Ramos (cell line): ENCODE measurements at regions not wholly inside any gene's neighbourhood (a gene's known extent, or its start where the extent isn't known, plus 50 kb on each side); places are given as distances from the start of the nearest gene placed in this dataset.

Source experiments
- in situ Hi-C: fragments of 300-500 bp; cut with MboI; formaldehyde crosslinking; loops from one replicate; pipeline ENCODE4 v1.14.3; 2022; ENCODE audit warnings: low sequenced_read_pairs; ENCODE audit not compliant: unreplicated experiment

DNA sequence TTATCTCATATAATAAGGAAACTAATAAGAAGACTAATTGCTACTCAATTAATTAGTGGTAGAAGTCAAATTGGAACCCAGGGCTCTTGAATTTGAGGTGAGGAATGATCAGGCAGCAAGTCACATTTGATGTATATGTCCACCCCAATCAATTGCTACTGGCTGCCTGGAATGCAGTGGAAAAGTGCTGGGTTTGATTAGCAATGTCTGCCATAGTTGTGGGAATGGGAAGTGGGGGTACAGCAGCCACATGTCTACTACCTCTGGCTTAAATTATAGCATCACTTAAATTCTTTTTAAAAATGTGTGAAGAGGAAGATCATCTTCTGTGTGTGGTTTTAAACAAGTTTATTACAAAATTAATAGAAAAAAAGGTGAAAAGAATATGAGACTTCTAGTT lies 50.8 kb upstream of the NAV2 start:
- in situ Hi-C loops = no loop called here

DNA sequence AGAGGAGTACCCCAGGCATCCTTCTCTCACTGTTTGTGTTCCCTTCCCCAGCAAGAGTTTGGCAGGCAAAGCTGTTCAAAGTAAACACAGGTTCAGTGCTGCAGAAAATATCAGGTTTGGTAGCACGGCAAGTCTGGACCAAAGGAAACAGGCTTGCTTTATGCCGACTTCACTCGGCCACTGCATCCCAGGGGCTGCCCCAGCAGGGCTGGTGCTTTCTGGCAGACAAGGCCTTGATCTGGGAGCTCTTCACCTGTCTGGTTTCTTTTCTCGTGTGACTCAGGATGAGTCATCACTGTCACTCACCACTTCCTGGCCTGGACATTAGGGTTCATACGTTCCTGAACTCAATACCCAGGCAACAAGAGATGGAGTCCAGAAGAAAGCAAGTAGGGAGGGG lies 52.6 kb upstream of the NAV2 start:
- in situ Hi-C loops = no loop called here

GRCh38 chr11:19659529-19659928 lies 53.1 kb upstream of the NAV2 start:
- in situ Hi-C loops = no loop called here

DNA sequence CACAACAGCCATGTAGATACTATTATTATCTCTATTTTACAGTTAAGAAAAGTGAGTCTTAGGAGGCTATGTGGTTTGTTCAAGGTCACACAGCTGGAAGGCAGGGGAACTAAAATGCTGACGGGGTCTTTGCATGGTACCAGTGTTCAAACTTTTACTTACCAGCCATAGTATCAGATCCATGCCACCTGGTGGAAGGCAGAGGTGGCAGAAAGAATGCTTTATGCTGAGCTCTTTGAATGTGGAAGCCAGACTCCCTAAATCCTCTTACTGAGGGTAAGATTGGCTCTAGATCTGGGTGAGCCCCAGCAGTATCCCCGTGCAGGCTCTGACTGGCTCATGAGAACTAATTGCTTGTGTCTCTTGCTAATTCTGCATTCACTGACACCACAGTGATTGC lies 54.3 kb upstream of the NAV2 start:
- in situ Hi-C loops = no loop called here

DNA sequence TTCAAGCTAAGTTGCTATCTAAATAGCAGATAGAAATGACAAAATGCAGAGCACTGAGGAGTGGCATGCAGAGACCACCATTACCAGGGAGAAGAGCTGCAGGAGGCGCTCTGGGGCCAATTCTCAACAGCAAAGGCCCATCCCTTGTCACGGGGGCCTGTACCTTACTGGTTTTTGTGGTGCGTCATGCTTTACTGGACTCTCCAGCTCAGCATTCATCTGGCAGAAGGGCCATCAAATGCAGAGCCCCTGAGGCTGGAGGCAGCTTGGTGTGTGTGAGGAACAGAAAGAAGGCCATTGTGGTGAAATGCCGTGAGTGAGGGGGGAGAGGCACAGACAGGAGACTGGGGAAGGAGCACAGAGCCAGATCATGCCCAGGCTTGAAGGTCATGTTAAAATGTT lies 56.5 kb upstream of the NAV2 start:
- in situ Hi-C loops = no loop called here

GRCh38 chr11:19652623-19653375 lies 59.8 kb upstream of the NAV2 start:
- in situ Hi-C loops = no loop called here

- in situ Hi-C loops = no loop called here
Observed at GRCh38 chr11:19651653-19652052, 61.0 kb upstream of the NAV2 start.

DNA sequence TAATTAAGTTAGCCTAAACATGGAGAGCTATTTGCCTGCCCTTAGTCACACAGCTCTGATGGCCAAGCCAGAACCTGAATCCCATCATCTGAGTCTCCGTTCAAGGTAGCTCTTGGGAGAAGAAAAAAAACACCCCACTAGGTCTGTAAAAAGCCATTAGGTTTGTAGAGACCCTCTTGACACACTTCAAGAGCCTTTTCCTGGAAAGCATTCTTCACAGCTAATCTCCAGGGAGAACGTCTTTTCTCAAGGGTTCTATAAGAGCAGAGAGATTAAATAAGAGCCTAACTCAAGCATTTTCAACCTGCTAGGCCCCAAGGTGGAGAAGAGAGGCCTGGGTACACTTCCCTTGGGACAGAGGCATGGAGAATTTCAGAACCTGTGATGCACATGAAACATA lies 61.6 kb upstream of the NAV2 start:
- in situ Hi-C loops = no loop called here

- in situ Hi-C loops = no loop called here
Observed at GRCh38 chr11:19650467-19650866, 62.2 kb upstream of the NAV2 start.

- in situ Hi-C loops = no loop called here
Observed at GRCh38 chr11:19649751-19650150, 62.9 kb upstream of the NAV2 start.

GRCh38 chr11:19648321-19648720 lies 64.3 kb upstream of the NAV2 start:
- in situ Hi-C loops = no loop called here

- in situ Hi-C loops = no loop called here
Observed at GRCh38 chr11:19647816-19648215, 64.8 kb upstream of the NAV2 start.

- in situ Hi-C loops = no loop called here
Observed at GRCh38 chr11:19646921-19647320, 65.7 kb upstream of the NAV2 start.

- in situ Hi-C loops = no loop called here
Observed at GRCh38 chr11:19646308-19646707, 66.3 kb upstream of the NAV2 start.

GRCh38 chr11:19644316-19644715 lies 68.3 kb upstream of the NAV2 start:
- in situ Hi-C loops = no loop called here

DNA sequence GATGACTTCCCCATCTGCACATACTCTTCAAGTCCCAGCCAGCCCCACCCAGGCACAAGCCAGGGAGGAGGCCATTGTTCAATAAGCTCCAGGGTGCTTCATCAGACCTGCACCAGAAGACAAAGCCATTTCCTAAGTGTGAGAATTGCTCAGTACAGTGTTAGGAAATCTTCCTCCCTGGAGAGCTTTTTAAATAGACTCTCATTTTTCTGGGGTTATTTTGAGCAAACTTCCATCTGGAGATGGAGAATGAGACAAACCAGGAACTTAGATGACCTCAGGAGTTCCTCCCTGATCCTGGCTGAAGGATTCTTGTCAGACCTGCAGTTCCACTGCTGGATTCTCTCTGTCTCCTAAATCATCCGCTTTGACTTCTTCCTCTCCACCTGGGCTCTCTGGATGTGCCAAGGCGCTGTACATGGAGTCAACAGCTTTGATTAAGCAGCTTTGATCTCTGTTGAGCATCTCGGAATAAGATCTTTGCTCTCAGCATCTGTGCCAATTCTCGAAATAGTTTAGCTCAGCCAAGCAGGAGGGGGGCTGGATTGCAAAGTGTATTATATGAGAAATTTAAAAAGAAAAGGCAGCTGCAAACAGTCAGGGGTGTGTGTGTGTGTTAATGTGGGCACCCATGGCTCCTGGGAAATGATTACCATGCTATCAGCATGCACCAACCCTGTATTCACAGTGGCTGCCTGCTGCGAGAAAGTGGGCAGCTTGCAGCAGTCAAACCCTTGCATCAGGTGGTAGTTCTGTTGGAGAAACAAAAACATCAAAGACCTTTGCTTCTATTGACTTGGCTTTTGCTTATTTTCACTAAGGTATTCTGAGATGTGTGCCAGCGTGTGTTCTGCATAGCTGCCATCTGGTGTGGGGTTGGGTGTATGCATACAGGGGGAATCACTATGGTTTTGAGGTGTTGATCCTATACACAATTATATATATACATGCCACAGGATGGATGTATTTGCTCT lies 70.2 kb upstream of the NAV2 start:
- in situ Hi-C loops = no loop called here

DNA sequence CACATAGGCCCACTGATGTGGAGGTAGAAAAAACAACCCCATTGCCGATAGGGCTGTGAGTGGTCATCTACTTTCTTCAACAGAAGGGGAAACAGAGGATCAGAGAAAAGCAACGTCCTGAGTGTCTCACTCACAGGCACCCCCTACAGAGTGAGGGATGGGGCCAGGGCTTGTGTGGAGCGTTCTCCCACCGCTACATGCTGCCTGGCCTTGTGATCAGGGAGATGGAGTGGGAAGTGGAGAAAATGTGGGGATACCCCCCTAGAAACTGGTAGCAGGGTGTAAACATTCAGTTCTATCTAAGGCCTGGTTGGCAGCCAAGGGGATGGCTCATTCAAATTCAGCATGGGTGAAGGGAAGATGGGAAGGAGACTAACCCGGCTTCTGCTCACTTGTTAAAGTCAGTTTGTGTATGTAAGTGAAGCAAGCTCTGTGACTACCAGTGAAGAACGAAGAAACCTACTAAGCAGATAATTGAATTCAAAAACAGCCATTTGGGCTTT lies 73.0 kb upstream of the NAV2 start:
- in situ Hi-C loops = no loop called here

- in situ Hi-C loops = no loop called here
Observed at GRCh38 chr11:19635332-19635731, 77.3 kb upstream of the NAV2 start.

DNA sequence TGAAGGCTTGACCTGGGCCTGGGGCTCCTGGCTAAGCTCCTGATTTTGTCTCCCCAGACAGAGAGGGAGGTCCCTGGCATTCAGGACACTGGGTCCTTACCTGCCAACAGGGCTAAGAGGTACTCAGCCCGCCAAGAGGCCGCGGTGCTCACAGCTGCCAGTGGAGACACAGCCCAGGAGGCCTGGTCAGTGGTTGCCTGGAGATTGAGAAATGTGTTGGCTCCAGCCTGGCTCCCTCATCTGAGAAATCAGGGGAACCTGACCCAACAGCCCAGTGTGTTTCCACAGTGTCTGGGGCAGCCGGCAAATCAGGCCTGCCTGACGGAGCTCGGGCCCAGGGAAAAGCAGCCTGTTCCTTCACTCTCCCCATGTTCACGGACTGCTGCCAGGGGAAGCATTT lies 79.4 kb upstream of the NAV2 start:
- in situ Hi-C loops = no loop called here

DNA sequence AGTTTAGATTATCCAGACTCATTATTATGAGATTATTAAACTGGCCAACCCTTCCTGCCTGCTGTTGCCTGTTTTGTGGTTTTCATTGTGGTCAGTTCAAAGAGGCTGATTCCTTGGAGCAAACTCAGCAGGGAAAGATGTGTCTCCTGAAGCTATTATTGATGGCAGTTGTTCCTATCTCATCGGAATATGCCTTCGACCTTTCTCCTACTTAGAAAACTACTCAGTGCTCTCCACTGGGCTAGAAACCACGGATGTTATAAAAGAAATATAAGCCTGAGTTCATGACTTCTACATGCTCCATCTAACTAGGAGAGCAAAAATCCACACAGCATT lies 80.2 kb upstream of the NAV2 start:
- in situ Hi-C loops = no loop called here

DNA sequence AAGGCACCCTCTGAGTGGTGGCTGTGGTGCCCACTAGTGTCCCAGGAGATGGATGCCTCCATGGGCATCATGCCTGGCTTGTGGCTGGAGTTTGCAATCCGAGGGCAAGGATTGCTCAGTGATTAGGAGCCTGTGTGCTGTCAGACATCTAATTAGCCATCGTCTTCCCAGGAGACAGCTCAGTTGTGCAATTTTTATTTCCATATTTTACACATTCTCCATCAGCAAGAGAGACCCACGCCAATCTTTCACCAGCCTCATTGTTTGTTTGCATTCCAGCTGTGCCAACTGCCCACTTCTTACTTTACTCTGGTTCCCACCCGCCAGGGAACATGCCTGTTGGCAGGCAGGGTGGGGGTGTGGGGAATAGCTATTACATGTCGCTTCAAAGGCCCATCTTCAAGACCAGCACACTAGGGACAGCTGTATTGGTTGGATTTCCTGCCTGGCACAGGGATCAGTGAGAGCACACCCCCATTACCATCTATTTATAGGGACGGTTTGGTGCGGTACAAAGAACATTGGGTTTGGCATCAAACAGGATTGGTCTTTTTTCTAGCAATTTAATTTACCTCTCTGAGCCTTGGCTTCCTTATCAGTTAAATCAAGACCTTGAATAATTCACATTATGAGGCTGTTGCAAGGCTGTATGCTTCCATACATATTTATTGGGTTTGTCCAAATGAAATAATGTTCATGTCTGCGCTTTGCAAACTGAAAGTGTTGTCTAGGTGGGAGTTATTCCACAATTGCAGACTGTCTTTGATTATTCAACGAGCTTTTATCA lies 80.7 kb upstream of the NAV2 start:
- in situ Hi-C loops = no loop called here
